Neural progenitor cell (in vitro differentiated cells): ENCODE measurements at regions not wholly inside any gene's neighbourhood (a gene's known extent, or its start where the extent isn't known, plus 50 kb on each side); places are given as distances from the start of the nearest gene placed in this dataset.

ENCODE experiments used
- DNase-seq: peaks from one replicate; pipeline ENCODE4 v3.0.0-alpha.2; 2016; ENCODE audit warnings: low spot score
- H2AFZ ChIP-seq: fragments of 200-600 bp; sonication (generic); replicated peaks from 2 replicates; pipeline ENCODE4 v1.6.1; 2016; ENCODE audit warnings: antibody characterized with exemption
- H3F3A ChIP-seq: fragments of 200-600 bp; sonication (generic); 2 replicates; pipeline ENCODE4 v1.6.1; 2016; ENCODE audit warnings: antibody characterized with exemption, low read depth
- H3K27ac ChIP-seq: fragments of 200-600 bp; sonication (generic); 2 replicates; pipeline ENCODE4 v1.5.1; 2016; ENCODE audit warnings: mild to moderate bottlenecking
- H3K27me3 ChIP-seq: fragments of 200-600 bp; sonication (generic); 2 replicates; pipeline ENCODE4 v1.6.1; 2016; ENCODE audit warnings: mild to moderate bottlenecking, moderate library complexity
- H3K36me3 ChIP-seq: fragments of 200-600 bp; sonication (generic); 2 replicates; pipeline ENCODE4 v1.5.1; 2016
- H3K4me1 ChIP-seq: fragments of 200-600 bp; sonication (generic); 2 replicates; pipeline ENCODE4 v1.6.1; 2016; ENCODE audit warnings: mixed run types
- H3K4me2 ChIP-seq: fragments of 200-600 bp; sonication (generic); 2 replicates; pipeline ENCODE4 v1.6.1; 2016
- H3K4me3 ChIP-seq: fragments of 200-600 bp; sonication (generic); 2 replicates; pipeline ENCODE4 v1.5.1; 2016
- H3K79me2 ChIP-seq: fragments of 200-600 bp; sonication (generic); 2 replicates; pipeline ENCODE4 v1.6.1; 2016; ENCODE audit warnings: low read depth
- H3K9ac ChIP-seq: fragments of 200-600 bp; sonication (generic); 2 replicates; pipeline ENCODE4 v1.6.1; 2016
- H3K9me3 ChIP-seq: fragments of 200-600 bp; sonication (generic); 2 replicates; pipeline ENCODE4 v1.5.1; 2016; ENCODE audit warnings: low read depth
- H4K20me1 ChIP-seq: fragments of 200-600 bp; sonication (generic); 2 replicates; pipeline ENCODE4 v1.6.1; 2016; ENCODE audit warnings: low read depth
- H3K27ac Mint-ChIP-seq: 3 replicates; pipeline ENCODE4 v1.8.0; 2021; ENCODE audit warnings: mixed read lengths
- H3K27me3 Mint-ChIP-seq: 2 replicates; pipeline ENCODE4 v1.8.0; 2022; ENCODE audit warnings: low read depth, mild to moderate bottlenecking, inconsistent platforms, moderate library complexity, mixed read lengths; ENCODE audit not compliant: insufficient read depth
- H3K36me3 Mint-ChIP-seq: 3 replicates; pipeline ENCODE4 v1.8.0; 2021; ENCODE audit warnings: mixed read lengths
- H3K4me1 Mint-ChIP-seq: 3 replicates; pipeline ENCODE4 v1.8.0; 2021; ENCODE audit warnings: mixed read lengths
- H3K4me3 Mint-ChIP-seq: 3 replicates; pipeline ENCODE4 v1.8.0; 2021; ENCODE audit warnings: mild to moderate bottlenecking, moderate library complexity, mixed read lengths
- H3K9me3 Mint-ChIP-seq: 3 replicates; pipeline ENCODE4 v1.8.0; 2020; ENCODE audit warnings: mixed read lengths
- CTCF ChIP-seq: fragments of 200-600 bp; sonication (generic); IDR thresholded peaks from 2 replicates; pipeline ENCODE4 v1.5.1; 2017; ENCODE audit warnings: antibody characterized with exemption, mild to moderate bottlenecking
- EZH2 ChIP-seq: fragments of 200-600 bp; sonication (generic); IDR thresholded peaks from 2 replicates; pipeline ENCODE4 v1.6.1; 2017; ENCODE audit warnings: antibody characterized with exemption, mild to moderate bottlenecking, moderate library complexity
- EZH2phosphoT487 ChIP-seq: fragments of 200-600 bp; sonication (generic); IDR thresholded peaks from 2 replicates; pipeline ENCODE4 v1.6.1; 2017; ENCODE audit warnings: antibody characterized with exemption

GRCh38 chr11:112523477-112523876 lies 262.8 kb upstream of the PLET1 start:
- H3K27me3 Mint-ChIP-seq, result peaks cover 14% of the 10 kb centered on the region
- no peaks in the 10 kb centered on the region for H3K36me3 ChIP-seq
- peak; percentile 84 for DNase-seq
- no peak overlapping the region for H3K4me3 ChIP-seq
- no peaks in the 10 kb centered on the region for H3K79me2 ChIP-seq
- H3K27ac ChIP-seq, result peak overlapping the region; percentile 75
- no peak overlapping the region for H3K9ac ChIP-seq
- H3K9me3 Mint-ChIP-seq, result peaks cover 4% of the 10 kb centered on the region
- H3K27me3 ChIP-seq, result no peaks in the 10 kb centered on the region
- peak overlapping the region; percentile 60 for H3K4me2 ChIP-seq
- H3K4me1 ChIP-seq, result peaks cover 24% of the 10 kb centered on the region
- H3F3A ChIP-seq, result peaks cover 15% of the 10 kb centered on the region
- TF ChIP-seq CTCF, result no peak
- no peak for TF ChIP-seq EZH2phosphoT487
- TF ChIP-seq EZH2, result no peak
- peaks cover 31% of the 10 kb centered on the region for H3K4me1 Mint-ChIP-seq
- H3K27ac Mint-ChIP-seq, result peak overlapping the region; percentile 95
- no peak overlapping the region for H3K4me3 Mint-ChIP-seq
- no peaks in the 10 kb centered on the region for H3K9me3 ChIP-seq
- H2AFZ ChIP-seq, result peak overlapping the region; percentile 47
- no peaks in the 10 kb centered on the region for H3K36me3 Mint-ChIP-seq
- H4K20me1 ChIP-seq, result no peaks in the 10 kb centered on the region

GRCh38 chr11:112523951-112524350 lies 263.3 kb upstream of the PLET1 start:
- Histone ChIP-seq H3K36me3 (no peaks in the 10 kb centered on the region), H2AFZ (no peak overlapping the region), H3K4me1 (peaks cover 24% of the 10 kb centered on the region), H3F3A (peaks cover 15% of the 10 kb centered on the region), H3K27me3 (no peaks in the 10 kb centered on the region), H3K27ac (peak overlapping the region; percentile 75), H3K9ac (no peak overlapping the region), H3K9me3 (no peaks in the 10 kb centered on the region), H4K20me1 (no peaks in the 10 kb centered on the region), H3K79me2 (no peaks in the 10 kb centered on the region), H3K4me2 (peak overlapping the region; percentile 60), H3K4me3 (no peak overlapping the region)
- H3K9me3 Mint-ChIP-seq, result peaks cover 4% of the 10 kb centered on the region
- no peaks in the 10 kb centered on the region for H3K36me3 Mint-ChIP-seq
- TF ChIP-seq EZH2, result no peak
- TF ChIP-seq EZH2phosphoT487, result no peak
- no peak for TF ChIP-seq CTCF
- peak overlapping the region; percentile 70 for H3K27ac Mint-ChIP-seq
- H3K4me1 Mint-ChIP-seq, result peaks cover 31% of the 10 kb centered on the region
- no peak for DNase-seq
- peaks cover 10% of the 10 kb centered on the region for H3K27me3 Mint-ChIP-seq
- H3K4me3 Mint-ChIP-seq, result no peak overlapping the region

- Histone ChIP-seq H3K9me3 (no peaks in the 10 kb centered on the region), H3K9ac (no peak overlapping the region), H3K27me3 (no peaks in the 10 kb centered on the region), H3K4me2 (no peak overlapping the region), H3K27ac (no peak overlapping the region), H3K4me1 (peaks cover 24% of the 10 kb centered on the region), H3F3A (peaks cover 15% of the 10 kb centered on the region), H2AFZ (no peak overlapping the region), H4K20me1 (no peaks in the 10 kb centered on the region), H3K79me2 (no peaks in the 10 kb centered on the region), H3K36me3 (no peaks in the 10 kb centered on the region), H3K4me3 (no peak overlapping the region)
- DNase-seq, result no peak
- no peak overlapping the region for H3K4me3 Mint-ChIP-seq
- TF ChIP-seq EZH2 (no peak), CTCF (no peak), EZH2phosphoT487 (no peak)
- peaks cover 31% of the 10 kb centered on the region for H3K4me1 Mint-ChIP-seq
- H3K9me3 Mint-ChIP-seq, result peaks cover 3% of the 10 kb centered on the region
- peak overlapping the region; percentile 67 for H3K27ac Mint-ChIP-seq
- peaks cover 9% of the 10 kb centered on the region for H3K27me3 Mint-ChIP-seq
- H3K36me3 Mint-ChIP-seq, result no peaks in the 10 kb centered on the region
Observed at GRCh38 chr11:112524798-112525197, 264.1 kb upstream of the PLET1 start.

GRCh38 chr11:112525270-112525669 lies 264.6 kb upstream of the PLET1 start:
- Histone ChIP-seq H3K27ac (no peak overlapping the region), H3K36me3 (no peaks in the 10 kb centered on the region), H3K79me2 (no peaks in the 10 kb centered on the region), H3K9ac (no peak overlapping the region), H2AFZ (no peak overlapping the region), H3K4me3 (no peak overlapping the region), H3K27me3 (no peaks in the 10 kb centered on the region), H3K4me1 (peaks cover 24% of the 10 kb centered on the region), H3K4me2 (no peak overlapping the region), H4K20me1 (no peaks in the 10 kb centered on the region), H3K9me3 (no peaks in the 10 kb centered on the region), H3F3A (peaks cover 15% of the 10 kb centered on the region)
- H3K4me1 Mint-ChIP-seq, result peaks cover 31% of the 10 kb centered on the region
- H3K27ac Mint-ChIP-seq, result peak overlapping the region; percentile 67
- no peak overlapping the region for H3K4me3 Mint-ChIP-seq
- DNase-seq, result no peak
- H3K36me3 Mint-ChIP-seq, result no peaks in the 10 kb centered on the region
- H3K27me3 Mint-ChIP-seq, result peaks cover 7% of the 10 kb centered on the region
- no peak for TF ChIP-seq EZH2
- H3K9me3 Mint-ChIP-seq, result peaks cover 2% of the 10 kb centered on the region
